NCI-H2029 (cell line): ENCODE measurements at regions not wholly inside any gene's neighbourhood (a gene's known extent, or its start where the extent isn't known, plus 50 kb on each side); places are given as distances from the start of the nearest gene placed in this dataset.
"Not testable (repeated sequence)": the region's sequence is repeated elsewhere in the genome, so short reads cannot be mapped to it uniquely, and the experiment has no call there.

Source experiments
- DNase-seq: peaks from one replicate; lab custom pipeline; 2025; lab: John Stamatoyannopoulos, UW

DNA sequence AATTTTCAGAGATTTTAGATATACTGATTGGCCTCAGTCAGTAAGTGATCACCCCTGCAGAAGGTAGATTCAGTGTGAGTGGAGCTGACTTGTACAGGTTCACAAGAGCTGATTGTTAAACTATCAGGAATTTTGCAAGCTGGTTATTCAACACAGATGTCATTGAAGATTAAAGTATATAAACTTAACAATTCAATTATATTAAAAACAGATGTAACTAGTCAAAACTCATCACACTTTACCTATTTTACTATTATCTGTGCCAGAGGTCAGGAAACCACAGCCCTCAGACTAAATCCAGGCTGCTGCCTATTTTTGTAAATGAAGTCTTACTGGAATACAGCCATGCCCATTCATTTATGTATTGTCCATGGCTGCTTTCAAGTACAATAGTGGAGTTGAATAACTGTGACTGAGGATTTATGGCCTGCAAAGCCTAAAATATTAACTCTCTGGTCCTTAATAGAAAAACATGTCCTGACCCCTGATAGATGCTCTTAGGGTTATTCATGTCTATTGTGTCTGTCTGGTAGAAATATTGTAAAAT is 429.3 kb upstream of the PDZRN3 start:
- no peak for DNase-seq

DNA sequence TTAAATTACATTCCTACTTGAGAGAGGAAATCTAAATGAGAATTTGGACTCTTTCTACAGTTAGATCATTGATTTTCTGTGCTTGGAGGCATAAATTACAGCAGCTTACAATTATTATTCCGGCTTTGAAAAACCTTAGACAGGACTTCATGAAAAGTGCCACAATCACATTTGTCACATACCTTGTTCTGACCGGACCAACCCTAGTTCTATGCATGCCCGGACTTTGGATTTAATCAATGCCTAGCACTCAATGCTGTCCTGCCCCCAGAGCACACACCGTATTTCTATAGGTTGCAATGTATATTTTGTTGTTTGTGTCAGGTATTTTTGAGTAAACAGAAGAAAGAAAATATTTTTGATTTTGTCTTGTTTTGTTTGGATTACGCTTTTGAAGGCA is 424.7 kb upstream of the PDZRN3 start:
- DNase-seq = no peak

DNA sequence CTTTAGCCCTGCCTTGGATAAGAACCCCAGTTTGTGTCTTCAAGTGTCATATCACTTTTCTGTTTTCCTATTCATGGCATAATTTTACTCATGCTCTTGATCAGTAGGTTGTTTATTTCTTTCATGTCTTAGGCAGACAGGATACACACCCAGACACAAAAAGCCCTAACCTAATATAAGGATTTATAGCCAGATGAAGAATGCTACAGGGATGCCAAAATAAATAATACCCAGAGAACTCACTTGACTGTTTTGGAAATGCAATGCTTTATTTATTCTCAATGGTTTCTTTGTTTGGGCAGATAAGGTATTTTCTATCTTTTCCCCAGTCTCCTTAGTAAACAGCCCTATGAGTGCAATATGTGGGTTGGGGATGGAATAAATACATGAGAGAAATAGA is 424.0 kb upstream of the PDZRN3 start:
- no peak for DNase-seq

DNA sequence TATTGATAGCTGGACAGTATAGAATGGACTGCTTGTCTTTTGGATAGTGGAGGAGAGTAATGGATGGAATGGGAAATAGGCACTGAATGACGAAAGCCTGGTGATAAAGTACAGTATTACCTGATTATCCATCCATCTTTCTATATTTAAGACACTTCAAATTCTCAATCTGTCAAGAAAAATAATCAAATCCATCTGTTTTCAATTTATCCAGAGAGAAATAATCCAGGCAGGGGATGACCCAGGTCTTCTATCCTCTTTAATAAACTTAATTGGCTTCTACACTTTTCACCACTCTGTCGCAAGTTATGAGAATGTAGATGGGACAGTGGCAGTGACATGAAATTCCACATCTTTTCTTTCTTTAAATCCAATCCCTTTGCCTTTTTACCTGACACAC is 420.3 kb upstream of the PDZRN3 start:
- DNase-seq = no peak

DNA sequence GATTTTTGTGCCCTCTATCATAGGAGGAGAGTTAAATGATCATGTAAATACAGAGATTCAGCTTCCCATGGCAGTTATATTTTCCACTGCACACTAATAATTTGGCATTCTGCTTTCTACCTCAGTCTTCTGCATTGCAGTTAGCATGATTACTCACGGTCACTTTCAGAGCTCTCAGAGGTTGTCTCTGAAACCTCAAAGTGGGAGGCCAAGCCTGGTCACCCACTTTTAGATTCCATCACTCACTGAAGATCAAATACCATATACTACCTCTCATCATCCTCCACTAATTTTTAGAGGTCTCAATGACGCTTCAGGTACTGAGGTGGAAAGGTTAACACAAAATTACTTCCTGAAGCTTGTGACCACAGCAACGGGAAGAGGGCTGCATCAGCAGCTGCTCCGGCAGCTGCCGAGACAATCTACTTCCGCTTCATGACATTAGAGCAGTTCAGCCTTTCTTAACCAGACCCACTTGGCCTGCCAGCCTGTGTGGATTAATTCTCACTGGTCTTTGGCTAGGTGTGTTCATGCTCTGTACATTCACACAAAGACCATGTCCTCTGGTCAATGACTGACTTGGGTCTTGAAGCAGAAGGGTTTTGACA is 416.4 kb upstream of the PDZRN3 start:
- peak; percentile 2 for DNase-seq

DNA sequence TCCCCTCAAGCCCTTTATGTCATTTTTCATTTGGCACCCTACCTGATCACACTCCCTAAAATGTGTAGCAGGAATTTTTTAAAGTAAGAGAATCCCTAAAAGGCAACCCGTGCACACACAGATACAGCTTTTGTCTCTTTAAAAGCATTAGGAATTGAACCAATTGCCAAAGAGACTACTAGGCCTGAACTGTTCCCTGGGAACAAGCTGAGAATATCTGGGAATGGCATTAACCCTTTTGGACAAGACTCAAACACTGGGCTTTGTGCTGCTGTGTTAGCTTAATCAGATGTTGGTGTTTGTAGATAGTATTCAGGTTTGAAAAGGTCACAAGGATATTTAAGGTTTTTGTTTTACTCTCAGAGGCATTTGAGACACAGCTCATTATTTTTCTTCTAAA is 414.4 kb upstream of the PDZRN3 start:
- no peak for DNase-seq

DNA sequence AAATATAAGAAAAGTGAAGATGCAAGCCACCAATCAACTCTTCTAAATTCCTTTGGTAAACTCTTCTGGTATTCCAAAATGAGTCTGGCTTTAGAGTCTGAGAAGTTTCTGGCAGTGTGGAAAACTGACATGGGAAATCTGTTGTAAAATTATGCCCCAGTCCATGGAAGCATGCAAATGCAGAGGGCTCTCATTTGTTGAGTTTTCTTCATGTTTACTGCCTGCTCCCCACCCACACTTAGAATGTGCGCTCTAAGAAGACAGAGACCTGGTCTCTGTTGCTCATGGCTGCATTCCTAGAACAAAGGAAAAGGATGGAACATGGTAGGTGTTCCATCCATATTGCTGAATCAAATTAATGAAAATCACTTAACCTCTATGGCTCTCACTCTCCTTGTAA is 411.8 kb upstream of the PDZRN3 start:
- no peak for DNase-seq

DNA sequence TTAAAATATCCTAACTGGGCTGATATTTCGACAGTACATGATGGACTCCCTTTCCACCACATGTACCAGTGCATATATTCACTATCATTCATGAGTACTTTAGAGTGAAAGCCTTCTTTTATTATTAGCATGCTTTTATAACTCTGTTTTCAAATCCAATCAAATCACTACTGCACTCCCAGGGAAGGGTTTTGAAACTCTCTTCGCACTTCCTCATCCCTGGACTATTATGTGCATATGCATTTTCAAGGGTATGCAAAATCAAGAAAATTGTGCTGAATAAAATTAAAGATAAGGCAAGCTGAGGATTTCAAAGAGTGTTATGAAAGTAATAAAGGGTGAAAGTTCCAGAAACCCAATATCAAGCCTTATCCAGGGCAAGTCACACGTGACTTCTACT is 411.4 kb upstream of the PDZRN3 start:
- DNase-seq = no peak

DNA sequence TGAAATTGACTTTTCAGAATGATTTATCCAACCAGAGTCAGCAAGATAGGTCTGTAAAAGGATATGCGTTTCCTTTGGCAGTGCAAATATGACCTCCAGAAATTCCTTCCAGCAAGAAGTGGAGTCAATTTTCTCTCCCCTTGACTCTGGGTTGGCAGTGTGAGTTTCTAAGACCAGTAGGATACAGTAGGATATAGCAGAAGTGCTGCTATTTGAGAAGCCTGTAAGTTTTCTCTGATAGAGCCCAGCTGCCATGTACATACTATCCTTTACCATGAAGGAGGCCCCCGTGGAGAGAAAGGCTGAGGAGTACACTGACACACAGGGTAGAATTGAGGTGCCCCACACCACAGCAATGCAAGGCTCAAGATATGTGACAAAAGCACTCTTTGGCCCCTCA is 409.1 kb upstream of the PDZRN3 start:
- DNase-seq = no peak

DNA sequence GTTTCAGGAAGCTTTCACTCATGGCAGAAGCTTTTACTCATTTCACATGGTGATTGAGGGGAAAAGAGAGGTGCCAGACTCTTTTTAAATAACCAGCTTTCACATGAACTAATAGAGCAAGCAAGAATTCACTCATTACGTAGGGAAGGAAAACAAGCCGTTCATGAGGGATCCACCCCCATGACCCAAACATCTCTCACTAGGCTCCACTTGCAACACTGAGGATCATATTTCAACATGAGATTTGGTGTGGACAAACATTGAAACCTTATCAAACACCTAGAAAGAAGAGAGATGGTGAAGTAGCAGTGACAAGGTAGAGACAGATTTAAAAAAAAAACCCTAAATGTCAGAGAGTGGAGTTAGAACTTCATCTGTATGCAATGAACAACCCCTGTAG is 408.6 kb upstream of the PDZRN3 start:
- no peak for DNase-seq

DNA sequence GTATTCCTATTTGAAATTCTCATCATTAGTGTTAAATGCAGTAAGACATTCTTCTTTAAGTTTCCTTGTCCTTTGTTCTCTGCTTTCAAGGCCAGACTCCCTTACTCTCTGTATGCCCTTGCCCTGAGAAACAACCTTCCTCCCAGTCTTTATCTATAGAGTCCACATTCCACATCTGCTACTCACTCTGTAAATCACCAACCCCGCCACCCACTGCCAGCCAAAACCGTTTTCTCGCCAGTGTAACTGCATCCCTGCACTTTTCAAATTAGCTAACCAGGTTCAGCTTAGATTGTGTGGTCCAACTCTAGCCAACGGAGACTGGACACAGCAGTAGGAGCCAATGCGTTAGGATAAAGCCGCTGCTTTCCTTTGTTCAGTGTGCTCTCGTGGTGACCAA is 402.4 kb upstream of the PDZRN3 start:
- no peak for DNase-seq

DNA sequence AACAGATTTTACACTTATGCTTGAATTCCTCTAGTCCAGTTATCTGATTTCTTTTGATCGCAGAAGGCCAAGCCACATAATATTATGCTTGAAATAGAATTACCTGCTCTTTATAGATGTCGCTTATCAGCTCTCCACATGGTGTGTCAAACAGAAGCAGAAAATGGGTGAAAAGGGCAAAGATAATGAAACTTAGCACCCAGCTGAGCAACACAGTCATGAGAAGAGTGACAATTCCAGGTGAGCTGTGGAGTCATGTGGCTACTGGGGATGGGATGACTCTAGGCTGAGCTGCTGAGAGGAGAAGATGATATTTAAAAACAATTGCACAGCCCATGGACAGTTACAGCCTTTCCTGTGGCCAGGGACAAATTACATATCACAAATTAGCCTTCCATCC is 398.7 kb upstream of the PDZRN3 start:
- DNase-seq = no peak

DNA sequence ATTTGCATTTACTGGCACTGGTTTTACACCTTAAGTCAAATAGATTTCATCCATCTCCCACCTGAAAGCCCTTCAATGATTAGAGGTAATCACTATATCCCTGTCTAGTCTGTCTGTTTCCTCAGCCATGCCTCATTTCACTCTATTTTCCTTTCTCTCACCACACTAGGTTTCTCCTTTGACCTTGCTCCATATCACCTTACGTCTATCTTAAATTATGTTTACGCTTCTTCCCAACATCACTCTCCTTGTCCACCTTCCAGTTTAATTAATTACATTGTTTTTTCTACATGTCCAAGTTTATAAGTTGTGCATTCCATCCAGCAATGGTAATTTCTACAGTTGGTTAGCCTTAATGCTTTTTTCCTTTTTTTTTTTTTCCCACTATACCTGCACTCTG is 396.7 kb upstream of the PDZRN3 start:
- no peak for DNase-seq

DNA sequence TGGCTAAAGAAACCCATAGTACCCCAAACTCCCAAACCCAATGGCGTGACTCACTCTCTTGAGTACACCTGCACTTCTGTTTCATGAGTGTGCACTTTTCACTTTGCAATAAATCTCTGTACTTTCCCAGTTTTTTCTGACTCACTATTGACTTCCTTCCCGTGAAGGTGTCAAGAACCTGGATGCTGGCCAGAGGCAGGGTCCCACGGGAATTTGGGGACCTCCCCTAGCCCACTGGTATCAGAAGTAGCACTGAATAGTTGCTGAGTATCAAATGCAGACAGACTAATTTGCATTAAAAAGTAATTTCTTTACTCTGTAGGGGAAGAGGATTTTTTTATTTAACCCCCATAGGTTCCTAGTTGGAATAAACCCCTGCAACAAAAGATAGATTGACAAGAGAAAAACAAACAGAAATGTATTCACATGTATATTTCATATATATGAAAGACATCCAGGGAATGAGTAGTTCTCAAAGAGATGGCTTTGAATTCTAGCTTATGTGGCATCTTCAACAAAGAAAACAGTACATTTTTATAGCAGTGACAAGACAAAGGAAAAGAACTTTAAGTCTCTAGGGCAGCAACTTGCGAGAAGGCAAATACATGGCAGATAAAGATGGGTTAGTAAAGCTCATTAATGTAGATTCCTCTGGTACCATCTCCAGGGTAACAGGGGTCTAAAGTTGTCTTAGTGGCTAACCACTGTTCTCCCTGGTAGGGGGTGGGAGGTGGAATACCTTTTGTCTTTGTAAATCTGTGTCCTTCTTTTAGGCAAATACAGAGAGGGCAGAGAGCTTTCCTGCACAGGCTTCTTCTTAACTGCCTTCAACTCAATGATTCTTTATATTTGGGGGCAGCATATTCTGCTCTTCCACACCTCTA is 385.5 kb upstream of the PDZRN3 start:
- DNase-seq = no peak

DNA sequence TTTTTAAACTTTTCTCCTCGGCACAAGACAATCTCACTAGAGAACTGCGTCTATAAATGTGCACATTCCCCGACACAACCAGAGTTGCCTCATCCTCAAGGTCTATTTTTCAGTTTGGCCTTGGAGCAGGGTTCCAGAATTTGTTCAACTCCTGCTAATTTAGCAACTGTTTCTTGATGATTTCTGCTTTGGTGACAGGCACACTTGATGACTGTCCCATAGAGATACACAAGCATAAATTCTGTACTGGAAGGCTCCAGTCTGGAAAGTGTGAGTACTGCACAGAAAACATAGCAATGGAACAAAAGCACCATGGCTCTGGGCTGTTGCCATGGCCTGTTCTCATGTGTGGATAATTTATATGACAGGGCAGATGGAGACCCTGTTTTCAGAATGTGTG is 379.6 kb upstream of the PDZRN3 start:
- no peak for DNase-seq

DNA sequence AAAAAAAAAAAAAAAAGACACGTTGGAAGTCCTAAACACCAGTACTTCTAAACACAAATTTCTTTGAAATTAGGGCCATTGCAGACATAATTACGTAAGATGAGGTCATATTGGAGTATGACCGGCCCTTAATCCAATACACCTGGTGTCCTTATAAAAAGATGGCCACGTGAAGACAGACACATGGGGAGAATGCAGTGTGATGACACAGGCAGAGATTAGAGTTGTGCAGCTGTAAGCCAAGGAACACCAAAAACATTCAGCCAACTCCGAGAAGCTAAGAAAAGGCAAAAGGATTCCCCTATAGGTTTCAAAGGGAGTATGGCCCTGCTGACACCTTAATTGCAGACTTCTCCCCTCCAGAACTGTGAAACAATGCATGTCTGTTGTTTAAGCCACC is 379.0 kb upstream of the PDZRN3 start:
- no peak for DNase-seq

DNA sequence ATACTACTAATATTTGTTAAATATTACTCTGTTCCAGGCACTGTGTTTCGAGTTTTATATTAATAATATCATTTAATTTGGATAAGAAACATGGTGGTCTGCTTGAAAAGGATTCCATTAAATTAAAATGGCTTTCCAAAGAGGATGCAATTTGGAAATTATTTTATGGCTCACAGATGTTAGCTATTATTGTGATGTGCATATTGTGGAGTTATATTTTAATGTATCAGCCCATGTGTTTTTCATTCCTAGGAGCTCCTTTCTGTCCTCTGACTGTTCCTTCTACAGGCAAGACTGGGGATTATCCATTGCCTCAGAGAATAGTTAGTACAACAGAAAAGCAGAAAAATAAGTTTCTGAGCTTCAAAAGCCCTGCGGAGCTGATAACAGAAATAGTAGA is 376.7 kb upstream of the PDZRN3 start:
- DNase-seq = no peak

DNA sequence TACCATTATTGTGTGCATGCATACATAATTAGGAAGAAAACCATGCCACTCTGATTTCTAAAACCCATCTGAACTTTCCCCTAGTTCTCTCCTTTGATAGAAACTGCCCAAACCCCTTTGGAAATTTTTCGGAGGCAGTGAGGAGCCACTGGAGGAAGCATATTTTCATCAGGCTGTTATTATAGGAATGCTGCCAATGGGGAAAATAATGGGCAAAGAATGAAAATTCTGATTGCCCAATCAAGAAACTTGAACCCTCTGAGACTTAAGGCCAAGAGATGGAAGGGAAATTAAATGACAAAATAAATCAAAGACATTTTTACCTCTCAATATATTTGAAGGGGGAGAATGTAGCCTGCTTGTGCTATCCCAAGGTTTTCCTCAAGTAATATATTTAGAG is 376.0 kb upstream of the PDZRN3 start:
- no peak for DNase-seq

DNA sequence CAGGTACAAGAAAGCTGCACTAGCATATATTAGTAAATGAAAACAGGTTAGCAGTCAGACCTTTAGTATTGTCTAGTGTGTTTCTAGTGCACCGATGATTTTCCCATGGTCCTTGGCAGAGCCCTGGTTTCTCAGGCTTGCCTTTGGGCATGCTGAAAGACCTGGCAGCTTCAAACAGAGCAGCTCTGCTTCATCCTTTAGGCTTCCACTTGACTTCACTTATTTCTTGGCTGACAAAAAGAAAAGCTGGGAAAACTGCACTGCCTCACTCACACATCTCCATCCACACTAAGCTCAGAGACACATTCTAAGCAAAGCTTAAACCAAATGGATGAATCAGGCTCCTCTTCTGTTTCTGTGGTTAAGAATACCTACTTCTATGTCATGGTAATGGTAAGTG is 374.8 kb upstream of the PDZRN3 start:
- DNase-seq = no peak

DNA sequence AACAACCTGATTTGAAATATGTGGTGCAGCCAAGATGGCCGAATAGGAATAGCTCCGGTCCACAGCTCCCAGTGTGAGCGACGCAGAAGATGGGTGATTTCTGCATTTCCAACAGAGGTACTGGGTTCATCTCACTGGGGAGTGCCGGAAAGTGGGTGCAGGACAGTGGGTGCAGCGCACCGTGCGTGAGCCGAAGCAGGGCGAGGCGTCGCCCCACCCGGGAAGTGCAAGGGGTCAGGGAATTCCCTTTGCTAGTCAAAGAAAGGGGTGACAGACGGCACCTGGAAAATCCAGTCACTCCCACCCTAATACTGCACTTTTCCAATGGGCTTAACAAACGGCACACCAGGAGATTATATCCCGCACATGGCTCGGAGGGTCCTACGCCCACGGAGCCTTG is 365.9 kb upstream of the PDZRN3 start:
- DNase-seq = not testable (repeated sequence)

DNA sequence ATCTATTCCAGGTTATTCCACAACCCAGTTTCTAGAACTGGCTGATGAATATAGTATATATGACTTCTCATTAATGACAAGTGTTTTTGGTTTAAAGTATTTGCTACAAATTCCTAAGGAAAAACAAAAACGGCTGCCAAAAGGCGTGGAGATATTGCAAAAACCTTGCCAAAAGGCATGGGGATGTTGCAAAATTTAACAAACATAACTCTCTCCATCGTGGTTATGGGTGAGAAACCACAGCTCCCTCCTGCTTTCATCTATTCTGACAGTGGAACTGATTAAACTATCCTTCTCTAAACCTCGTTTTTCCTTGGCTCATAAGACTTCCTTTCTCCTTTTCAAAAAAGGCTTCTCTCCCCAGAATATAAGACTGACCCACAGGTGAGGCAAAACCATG is 342.0 kb upstream of the PDZRN3 start:
- DNase-seq = no peak

DNA sequence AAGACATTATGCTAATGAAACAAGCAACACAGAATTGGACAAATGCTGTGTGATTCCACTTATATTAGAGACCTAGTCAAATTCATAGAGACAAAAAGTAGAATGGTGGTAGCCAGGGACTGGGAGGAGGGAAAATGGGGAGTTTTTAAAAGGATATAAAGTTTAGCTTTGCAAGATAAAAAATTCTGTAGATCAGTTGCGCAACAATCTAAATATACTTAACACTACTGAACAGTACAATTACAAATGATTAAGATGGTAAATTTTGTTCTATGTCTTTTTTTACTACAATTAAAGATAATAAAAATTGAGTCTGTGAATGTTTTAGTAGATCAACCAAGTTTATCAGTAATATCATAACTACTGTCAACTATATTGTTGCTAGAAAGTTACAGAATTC is 340.1 kb upstream of the PDZRN3 start:
- no peak for DNase-seq

DNA sequence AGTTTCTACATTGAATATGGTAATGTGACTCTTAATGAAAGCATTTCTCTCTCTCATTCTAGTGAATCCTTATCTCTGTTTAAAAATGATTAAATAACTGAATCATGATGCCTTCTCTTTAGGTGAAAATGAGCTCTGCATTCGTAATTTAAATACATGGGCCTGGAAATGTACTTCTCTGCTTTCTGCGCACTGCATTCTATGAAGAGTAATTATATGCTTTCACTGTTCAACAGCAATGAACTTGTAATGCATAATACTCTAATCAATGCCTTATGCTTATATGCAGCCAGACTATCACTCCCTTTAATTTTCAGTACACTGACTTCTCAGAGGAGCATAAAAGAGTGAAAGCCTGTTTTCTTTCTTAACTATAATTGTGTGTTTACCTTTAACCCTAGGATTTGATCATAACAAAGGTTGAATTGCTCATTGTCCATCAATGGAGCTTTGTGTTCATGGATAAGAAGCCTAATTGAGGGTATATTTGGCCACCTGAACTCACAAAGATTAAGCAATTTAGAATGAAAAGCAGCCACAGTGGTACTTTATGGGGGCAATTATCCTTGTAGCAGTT is 330.8 kb upstream of the PDZRN3 start:
- no peak for DNase-seq
